ENCODE measurements at regions not wholly inside any gene's neighbourhood (a gene's known extent, or its start where the extent isn't known, plus 50 kb on each side); places are given as distances from the start of the nearest gene placed in this dataset.

DNA sequence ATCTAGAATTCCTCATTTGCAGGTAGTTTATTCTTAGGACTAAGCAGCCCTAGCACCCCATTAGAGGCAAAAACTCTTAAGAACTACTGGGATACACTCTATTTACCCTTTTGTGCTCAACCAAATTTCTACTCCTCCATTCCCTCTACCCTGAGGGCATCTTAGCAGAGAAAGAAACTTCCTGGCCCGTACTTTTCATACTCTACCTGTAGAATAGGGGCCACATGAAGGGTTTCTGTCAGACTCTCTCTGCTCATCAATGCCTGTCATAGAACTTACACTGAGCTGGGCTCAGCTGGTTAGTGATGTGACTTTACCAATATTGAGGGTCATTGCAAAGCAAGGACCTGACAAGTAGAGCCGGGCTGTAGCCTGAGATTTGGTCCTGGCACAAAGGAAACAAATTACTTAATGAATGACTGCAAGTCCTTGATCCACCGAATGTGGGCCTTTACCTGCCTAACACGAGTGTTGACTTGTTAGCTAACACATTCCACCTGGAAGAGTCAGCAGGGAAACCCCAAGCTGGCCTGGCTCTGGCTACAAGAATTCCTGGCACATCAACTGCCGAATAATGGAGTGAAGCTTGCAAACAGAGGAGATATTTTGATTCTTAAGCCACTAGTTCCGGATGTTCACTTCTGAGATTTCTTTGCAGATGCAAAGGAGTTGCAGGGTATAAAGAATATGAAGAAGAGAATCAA is 280.5 kb upstream of the JAG1 start:
- Histone ChIP-seq H3K36me3 (ENCODE audit: control insufficient read depth in 3 of 3, insufficient read depth in 3 of 3, low read length in 3 of 3) (no peaks in the 10 kb centered on the region), H3K27ac (ENCODE audit: low read depth, low read length) (no peak overlapping the region), H3K9ac (ENCODE audit: low read depth in 1 of 3, low read length in 3 of 3) (no peak overlapping the region), H3K4me1 (ENCODE audit: control insufficient read depth in 3 of 3, insufficient read depth in 3 of 3, low read length in 3 of 3) (no peaks in the 10 kb centered on the region), H3K27me3 (ENCODE audit: control insufficient read depth in 3 of 3, insufficient read depth in 3 of 3, low read length in 3 of 3) (no peaks in the 10 kb centered on the region), H3K4me3 (ENCODE audit: low read length in 3 of 3) (no peak overlapping the region), H3K9me3 (ENCODE audit: control insufficient read depth in 3 of 3, low read length in 3 of 3) (no peaks in the 10 kb centered on the region)

DNA sequence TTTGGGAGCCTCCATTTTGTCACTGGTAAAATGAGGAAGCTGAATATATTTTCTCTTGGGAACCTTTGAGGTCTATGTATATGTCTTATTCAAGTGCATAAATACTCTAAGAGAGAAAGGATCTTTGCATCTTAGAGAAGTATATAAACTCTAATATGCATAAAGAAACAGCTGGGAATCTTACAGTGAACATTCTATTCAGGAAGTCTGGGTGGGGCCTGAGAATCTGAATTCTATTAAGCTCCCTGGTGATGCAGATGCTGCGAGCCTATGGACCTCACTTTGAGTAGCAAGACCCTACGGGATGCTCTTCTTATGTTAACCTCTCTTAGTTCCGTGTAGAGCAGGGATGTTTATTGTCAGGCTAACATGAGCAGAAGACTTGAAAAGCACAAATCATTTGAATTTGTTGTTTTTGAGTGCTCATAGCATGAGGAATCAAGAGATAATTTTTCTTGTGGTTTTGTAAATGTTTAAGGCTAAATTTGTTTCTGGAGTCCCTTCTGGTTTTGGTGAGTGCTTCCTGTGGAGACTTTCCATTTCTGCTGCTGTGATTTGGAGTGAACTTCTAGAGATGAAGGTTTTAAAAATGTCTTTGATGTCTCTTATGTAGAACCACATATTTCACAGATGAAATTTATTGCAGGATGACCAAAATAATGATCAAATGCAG is 281.2 kb upstream of the JAG1 start:
- H3K4me1 ChIP-seq (ENCODE audit: control insufficient read depth in 3 of 3, insufficient read depth in 3 of 3, low read length in 3 of 3) = no peaks in the 10 kb centered on the region

DNA sequence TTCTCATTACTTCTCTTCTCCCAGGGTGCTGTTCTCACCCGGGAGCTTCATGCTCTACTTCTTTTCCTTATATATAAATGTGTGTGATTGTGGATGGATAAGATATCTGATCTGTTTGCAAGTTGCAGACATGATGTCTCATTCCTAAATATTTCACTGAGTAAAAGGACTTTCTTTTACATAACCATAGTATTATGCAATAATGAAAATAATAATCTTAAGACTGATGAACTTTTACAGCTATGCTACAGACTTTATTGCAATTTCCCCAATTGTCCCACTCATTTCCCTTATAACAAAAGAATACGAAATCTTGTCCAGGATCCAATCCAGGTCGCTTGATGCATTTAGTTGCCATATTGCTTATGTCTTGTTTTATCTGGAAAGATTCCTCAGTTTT is 284.5 kb upstream of the JAG1 start:
- Histone ChIP-seq H3K4me3 (ENCODE audit: low read length in 3 of 3) (no peak overlapping the region), H3K36me3 (ENCODE audit: control insufficient read depth in 3 of 3, insufficient read depth in 3 of 3, low read length in 3 of 3) (no peaks in the 10 kb centered on the region), H3K4me1 (ENCODE audit: control insufficient read depth in 3 of 3, insufficient read depth in 3 of 3, low read length in 3 of 3) (no peaks in the 10 kb centered on the region), H3K9ac (ENCODE audit: low read depth in 1 of 3, low read length in 3 of 3) (no peak overlapping the region), H3K9me3 (ENCODE audit: control insufficient read depth in 3 of 3, low read length in 3 of 3) (no peaks in the 10 kb centered on the region), H3K27ac (ENCODE audit: low read depth, low read length) (no peak overlapping the region), H3K27me3 (ENCODE audit: control insufficient read depth in 3 of 3, insufficient read depth in 3 of 3, low read length in 3 of 3) (no peaks in the 10 kb centered on the region)

More for the DNA sequence above, 281.2 kb upstream of the JAG1 start:
- H3K36me3 ChIP-seq (ENCODE audit: control insufficient read depth in 3 of 3, insufficient read depth in 3 of 3, low read length in 3 of 3) = no peaks in the 10 kb centered on the region
- no peak overlapping the region for H3K27ac ChIP-seq (ENCODE audit: low read depth, low read length)
- H3K9me3 ChIP-seq (ENCODE audit: control insufficient read depth in 3 of 3, low read length in 3 of 3) = no peaks in the 10 kb centered on the region
- no peak overlapping the region for H3K9ac ChIP-seq (ENCODE audit: low read depth in 1 of 3, low read length in 3 of 3)
- no peaks in the 10 kb centered on the region for H3K27me3 ChIP-seq (ENCODE audit: control insufficient read depth in 3 of 3, insufficient read depth in 3 of 3, low read length in 3 of 3)
- no peak overlapping the region for H3K4me3 ChIP-seq (ENCODE audit: low read length in 3 of 3)

DNA sequence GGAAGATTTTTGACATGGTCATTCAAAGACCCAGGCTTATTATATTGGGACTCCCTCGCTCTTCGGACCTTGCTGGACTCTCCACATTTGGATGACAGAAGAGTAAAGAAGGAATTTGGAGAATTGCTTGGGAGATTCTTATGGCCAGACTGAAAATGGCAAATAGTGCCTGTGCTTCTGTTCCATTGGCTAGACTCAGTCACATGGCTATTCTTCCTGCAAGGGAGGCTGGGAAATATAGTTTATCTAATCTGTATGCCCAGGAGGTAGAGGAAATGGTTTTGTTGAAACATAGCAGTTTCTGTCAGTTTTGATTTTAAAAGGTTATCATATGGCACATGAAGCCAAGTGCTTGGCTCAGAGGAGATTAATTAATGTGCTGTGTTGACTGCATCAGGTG is 286.6 kb upstream of the JAG1 start:
- Histone ChIP-seq H3K27me3 (ENCODE audit: control insufficient read depth in 3 of 3, insufficient read depth in 3 of 3, low read length in 3 of 3) (no peaks in the 10 kb centered on the region), H3K4me3 (ENCODE audit: low read length in 3 of 3) (no peak overlapping the region), H3K36me3 (ENCODE audit: control insufficient read depth in 3 of 3, insufficient read depth in 3 of 3, low read length in 3 of 3) (no peaks in the 10 kb centered on the region), H3K9me3 (ENCODE audit: control insufficient read depth in 3 of 3, low read length in 3 of 3) (no peaks in the 10 kb centered on the region), H3K27ac (ENCODE audit: low read depth, low read length) (no peak overlapping the region), H3K9ac (ENCODE audit: low read depth in 1 of 3, low read length in 3 of 3) (no peak overlapping the region), H3K4me1 (ENCODE audit: control insufficient read depth in 3 of 3, insufficient read depth in 3 of 3, low read length in 3 of 3) (peaks cover 0 to 4% (median 3%) of the 10 kb centered on the region in 3 donors)

DNA sequence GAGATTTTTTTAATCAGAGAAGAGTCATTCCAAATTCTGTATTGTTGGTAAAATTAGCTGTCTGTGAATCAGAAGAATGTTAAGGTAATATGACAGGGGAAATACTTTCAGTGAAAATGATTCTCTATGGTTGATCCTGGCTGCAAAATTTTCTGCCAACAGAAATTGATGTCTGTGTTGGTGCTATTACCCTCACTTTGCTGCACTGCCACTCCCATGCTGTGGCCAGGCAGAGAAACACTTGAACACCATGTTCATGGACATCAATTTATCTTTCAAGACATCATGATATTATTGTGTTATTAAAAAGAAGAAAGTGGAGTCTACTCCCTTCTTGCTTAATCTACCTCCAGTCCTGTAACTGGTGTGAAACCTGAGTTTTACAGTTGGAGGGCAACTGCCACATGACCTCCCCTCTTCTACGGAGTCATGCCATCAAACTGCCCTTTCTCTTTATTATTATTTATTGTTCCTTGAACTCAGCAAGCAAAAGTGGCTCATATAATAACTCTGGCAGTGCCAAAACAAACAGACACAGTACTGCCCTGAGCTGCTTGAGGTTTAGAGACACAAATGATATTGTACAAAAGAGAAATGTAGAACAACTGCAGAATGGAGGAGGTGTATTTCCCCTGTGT is 288.0 kb upstream of the JAG1 start:
- H3K27ac ChIP-seq (ENCODE audit: low read depth, low read length) = no peak overlapping the region
- H3K36me3 ChIP-seq (ENCODE audit: control insufficient read depth in 3 of 3, insufficient read depth in 3 of 3, low read length in 3 of 3) = no peaks in the 10 kb centered on the region
- no peak overlapping the region for H3K9ac ChIP-seq (ENCODE audit: low read depth in 1 of 3, low read length in 3 of 3)
- H3K9me3 ChIP-seq (ENCODE audit: control insufficient read depth in 3 of 3, low read length in 3 of 3) = no peaks in the 10 kb centered on the region
- no peak overlapping the region for H3K4me3 ChIP-seq (ENCODE audit: low read length in 3 of 3)
- H3K27me3 ChIP-seq (ENCODE audit: control insufficient read depth in 3 of 3, insufficient read depth in 3 of 3, low read length in 3 of 3) = no peaks in the 10 kb centered on the region
- H3K4me1 ChIP-seq (ENCODE audit: control insufficient read depth in 3 of 3, insufficient read depth in 3 of 3, low read length in 3 of 3) = peaks cover 0 to 4% (median 3%) of the 10 kb centered on the region in 3 donors

DNA sequence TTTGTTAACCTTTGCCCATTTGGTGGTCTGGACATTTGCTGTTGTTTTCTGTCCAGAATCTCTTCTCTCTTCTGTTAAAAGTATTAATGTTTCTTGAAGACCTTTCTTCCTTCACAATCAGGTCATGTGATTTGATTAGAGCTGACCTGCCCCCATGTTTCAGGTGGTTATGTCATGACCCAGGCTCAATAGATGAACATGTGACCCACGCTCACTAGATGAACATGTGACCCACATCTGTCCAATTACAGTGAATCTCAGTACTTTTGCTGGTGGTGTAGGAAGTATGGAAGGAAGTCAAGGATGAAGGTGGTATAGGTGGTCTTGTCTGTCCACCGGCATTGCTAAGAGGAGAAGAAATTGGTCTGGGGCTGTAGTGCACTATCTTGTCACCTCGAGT is 289.1 kb upstream of the JAG1 start:
- H3K9ac ChIP-seq (ENCODE audit: low read depth in 1 of 3, low read length in 3 of 3) = no peak overlapping the region
- H3K36me3 ChIP-seq (ENCODE audit: control insufficient read depth in 3 of 3, insufficient read depth in 3 of 3, low read length in 3 of 3) = no peaks in the 10 kb centered on the region
- H3K4me3 ChIP-seq (ENCODE audit: low read length in 3 of 3) = no peak overlapping the region
- no peaks in the 10 kb centered on the region for H3K27me3 ChIP-seq (ENCODE audit: control insufficient read depth in 3 of 3, insufficient read depth in 3 of 3, low read length in 3 of 3)
- H3K9me3 ChIP-seq (ENCODE audit: control insufficient read depth in 3 of 3, low read length in 3 of 3) = no peaks in the 10 kb centered on the region
- peaks cover 0 to 4% (median 3%) of the 10 kb centered on the region in 3 donors for H3K4me1 ChIP-seq (ENCODE audit: control insufficient read depth in 3 of 3, insufficient read depth in 3 of 3, low read length in 3 of 3)
- no peak overlapping the region for H3K27ac ChIP-seq (ENCODE audit: low read depth, low read length)

DNA sequence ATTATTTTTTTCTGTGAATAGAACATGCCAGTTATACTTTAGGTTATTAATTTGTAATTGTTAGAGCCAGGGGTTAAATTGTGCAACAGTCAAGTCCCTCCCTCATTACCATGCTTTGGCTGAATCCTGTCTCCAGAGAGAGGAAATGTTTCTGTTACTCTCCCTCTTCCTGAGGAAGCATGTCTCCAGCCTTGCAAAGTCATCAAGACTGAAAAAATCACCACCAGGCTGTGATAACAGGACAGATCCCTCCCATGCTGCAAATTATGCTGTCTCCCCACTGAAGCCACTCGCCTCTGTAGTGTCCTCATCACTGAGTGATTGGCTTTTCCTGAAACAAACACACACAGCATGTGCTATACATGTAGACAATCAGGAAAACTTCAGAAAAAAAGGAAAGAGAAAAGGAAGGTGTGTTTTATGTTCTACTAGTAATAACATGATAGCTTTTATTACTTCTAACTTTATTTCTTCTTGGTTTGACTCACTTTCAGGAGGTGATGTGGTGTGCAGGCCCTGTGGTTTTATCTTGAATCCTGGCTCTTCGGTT is 290.0 kb upstream of the JAG1 start:
- Histone ChIP-seq H3K4me3 (ENCODE audit: low read length in 3 of 3) (no peak overlapping the region), H3K36me3 (ENCODE audit: control insufficient read depth in 3 of 3, insufficient read depth in 3 of 3, low read length in 3 of 3) (no peaks in the 10 kb centered on the region), H3K4me1 (ENCODE audit: control insufficient read depth in 3 of 3, insufficient read depth in 3 of 3, low read length in 3 of 3) (peaks cover 0 to 4% (median 3%) of the 10 kb centered on the region in 3 donors), H3K27me3 (ENCODE audit: control insufficient read depth in 3 of 3, insufficient read depth in 3 of 3, low read length in 3 of 3) (no peaks in the 10 kb centered on the region), H3K27ac (ENCODE audit: low read depth, low read length) (no peak overlapping the region), H3K9me3 (ENCODE audit: control insufficient read depth in 3 of 3, low read length in 3 of 3) (no peaks in the 10 kb centered on the region), H3K9ac (ENCODE audit: low read depth in 1 of 3, low read length in 3 of 3) (no peak overlapping the region)

DNA sequence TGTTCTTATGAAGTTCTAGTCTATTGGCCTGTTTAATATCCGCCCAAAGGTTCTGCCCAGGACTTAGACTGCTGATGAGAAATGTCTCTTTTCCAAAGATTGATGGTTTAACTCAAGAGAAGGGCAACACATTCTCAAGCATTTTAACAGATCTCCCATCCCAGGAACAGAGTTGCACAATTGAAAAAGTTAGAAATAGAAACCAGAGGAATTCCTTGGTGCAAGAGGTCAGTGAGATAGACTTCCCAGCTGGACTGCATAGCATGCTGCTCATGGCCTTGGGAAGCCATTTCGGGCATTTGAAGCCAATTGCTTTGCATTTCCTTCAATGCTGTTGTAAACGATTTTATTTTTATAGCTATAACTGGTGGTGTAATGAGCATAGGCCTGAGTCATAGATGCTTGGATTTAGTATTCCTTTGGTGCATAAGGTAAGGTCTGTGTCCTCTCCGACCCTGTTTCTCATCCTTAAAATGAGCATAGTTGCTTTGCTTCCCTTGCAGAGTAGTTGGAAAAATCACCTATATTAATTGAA is 292.2 kb upstream of the JAG1 start:
- Histone ChIP-seq H3K27ac (ENCODE audit: low read depth, low read length) (no peak overlapping the region), H3K4me3 (ENCODE audit: low read length in 3 of 3) (no peak overlapping the region), H3K4me1 (ENCODE audit: control insufficient read depth in 3 of 3, insufficient read depth in 3 of 3, low read length in 3 of 3) (peaks cover 0 to 4% (median 3%) of the 10 kb centered on the region in 3 donors), H3K9ac (ENCODE audit: low read depth in 1 of 3, low read length in 3 of 3) (no peak overlapping the region), H3K9me3 (ENCODE audit: control insufficient read depth in 3 of 3, low read length in 3 of 3) (no peaks in the 10 kb centered on the region), H3K27me3 (ENCODE audit: control insufficient read depth in 3 of 3, insufficient read depth in 3 of 3, low read length in 3 of 3) (no peaks in the 10 kb centered on the region), H3K36me3 (ENCODE audit: control insufficient read depth in 3 of 3, insufficient read depth in 3 of 3, low read length in 3 of 3) (no peaks in the 10 kb centered on the region)

DNA sequence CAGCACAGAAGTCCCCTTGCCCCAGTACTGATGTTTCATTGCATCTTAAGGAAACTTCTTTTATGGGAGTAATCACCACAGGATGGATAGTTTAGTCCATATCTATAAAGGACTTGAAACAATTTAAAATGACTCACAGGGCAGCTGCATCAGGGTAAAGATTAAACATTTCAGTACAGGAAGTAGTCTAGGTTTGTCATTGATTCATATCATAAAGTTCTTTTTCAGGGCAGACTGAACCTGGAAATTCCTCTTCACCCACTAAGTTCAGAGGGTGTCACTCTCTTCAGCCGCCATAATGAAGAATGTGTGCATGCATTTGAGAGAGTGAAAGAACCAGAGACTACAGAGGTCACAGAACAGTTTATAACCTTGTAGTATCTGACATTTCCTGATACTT is 296.3 kb upstream of the JAG1 start:
- H3K9ac ChIP-seq (ENCODE audit: low read depth in 1 of 3, low read length in 3 of 3) = no peak overlapping the region
- no peak overlapping the region for H3K27ac ChIP-seq (ENCODE audit: low read depth, low read length)
- no peak overlapping the region for H3K4me3 ChIP-seq (ENCODE audit: low read length in 3 of 3)
- no peaks in the 10 kb centered on the region for H3K4me1 ChIP-seq (ENCODE audit: control insufficient read depth in 3 of 3, insufficient read depth in 3 of 3, low read length in 3 of 3)
- no peaks in the 10 kb centered on the region for H3K27me3 ChIP-seq (ENCODE audit: control insufficient read depth in 3 of 3, insufficient read depth in 3 of 3, low read length in 3 of 3)
- H3K9me3 ChIP-seq (ENCODE audit: control insufficient read depth in 3 of 3, low read length in 3 of 3) = no peaks in the 10 kb centered on the region
- no peaks in the 10 kb centered on the region for H3K36me3 ChIP-seq (ENCODE audit: control insufficient read depth in 3 of 3, insufficient read depth in 3 of 3, low read length in 3 of 3)

DNA sequence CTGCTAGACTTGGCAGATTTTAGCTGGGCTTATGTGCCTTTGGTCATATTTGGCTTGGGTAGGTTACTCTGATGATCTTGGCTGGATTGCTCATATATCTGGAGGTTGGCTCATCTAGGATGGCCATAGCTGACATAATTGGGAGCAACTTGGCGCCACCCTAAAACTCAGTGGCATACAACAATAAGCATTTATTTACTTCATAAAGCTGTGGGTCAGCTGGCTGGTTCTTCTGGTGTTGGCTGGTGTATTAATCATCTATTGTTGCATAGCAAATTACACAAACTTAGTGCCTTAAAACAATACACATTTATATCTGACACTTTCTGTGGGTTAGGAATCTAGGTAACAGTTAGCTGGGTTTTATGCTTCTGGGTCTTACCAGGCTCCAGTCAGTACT is 297.3 kb upstream of the JAG1 start:
- Histone ChIP-seq H3K36me3 (ENCODE audit: control insufficient read depth in 3 of 3, insufficient read depth in 3 of 3, low read length in 3 of 3) (no peaks in the 10 kb centered on the region), H3K9ac (ENCODE audit: low read depth in 1 of 3, low read length in 3 of 3) (no peak overlapping the region), H3K27ac (ENCODE audit: low read depth, low read length) (no peak overlapping the region), H3K4me3 (ENCODE audit: low read length in 3 of 3) (no peak overlapping the region), H3K4me1 (ENCODE audit: control insufficient read depth in 3 of 3, insufficient read depth in 3 of 3, low read length in 3 of 3) (no peaks in the 10 kb centered on the region), H3K27me3 (ENCODE audit: control insufficient read depth in 3 of 3, insufficient read depth in 3 of 3, low read length in 3 of 3) (no peaks in the 10 kb centered on the region), H3K9me3 (ENCODE audit: control insufficient read depth in 3 of 3, low read length in 3 of 3) (no peaks in the 10 kb centered on the region)

Measured in skeletal muscle tissue (tissue), 3 donors.